ENCODE measurements at regions not wholly inside any gene's neighbourhood (a gene's known extent, or its start where the extent isn't known, plus 50 kb on each side); places are given as distances from the start of the nearest gene placed in this dataset.

- Histone ChIP-seq H3K36me3 (ENCODE audit: insufficient read depth, low read length) (no peaks in the 10 kb centered on the region), H3K4me3 (ENCODE audit: insufficient read depth, low read length) (no peak overlapping the region), H3K4me2 (ENCODE audit: insufficient read depth, low read length) (no peak overlapping the region), H3K4me1 (ENCODE audit: insufficient read depth, low read length) (no peaks in the 10 kb centered on the region), H3K79me2 (ENCODE audit: insufficient read depth, low read length) (no peaks in the 10 kb centered on the region), H3K27ac (ENCODE audit: low read depth, low read length) (no peak overlapping the region), H3K27me3 (ENCODE audit: insufficient read depth, low read length) (no peaks in the 10 kb centered on the region), H3K9me3 (ENCODE audit: low read depth, low read length) (no peaks in the 10 kb centered on the region), H2AFZ (ENCODE audit: low read length) (no peak overlapping the region), H4K20me1 (ENCODE audit: insufficient read depth, low read length) (no peaks in the 10 kb centered on the region)
- DNase-seq (ENCODE audit: insufficient read length, low spot score, missing footprints) = no peak
- TF ChIP-seq CTCF (IDR thresholded peaks at IDR 0.05; ENCODE audit: extremely low read depth, low read depth, low read length) = no peak
Observed at GRCh38 chr3:161607056-161607455, 110.4 kb downstream of the OTOL1 start.

- DNase-seq (ENCODE audit: insufficient read length, low spot score, missing footprints) = no peak
- TF ChIP-seq CTCF (IDR thresholded peaks at IDR 0.05; ENCODE audit: extremely low read depth, low read depth, low read length) = no peak
- H4K20me1 ChIP-seq (ENCODE audit: insufficient read depth, low read length) = no peaks in the 10 kb centered on the region
- no peak overlapping the region for H2AFZ ChIP-seq (ENCODE audit: low read length)
- no peaks in the 10 kb centered on the region for H3K36me3 ChIP-seq (ENCODE audit: insufficient read depth, low read length)
- no peaks in the 10 kb centered on the region for H3K4me1 ChIP-seq (ENCODE audit: insufficient read depth, low read length)
- H3K9me3 ChIP-seq (ENCODE audit: low read depth, low read length) = no peaks in the 10 kb centered on the region
- H3K27me3 ChIP-seq (ENCODE audit: insufficient read depth, low read length) = no peaks in the 10 kb centered on the region
- H3K4me2 ChIP-seq (ENCODE audit: insufficient read depth, low read length) = no peak overlapping the region
- H3K79me2 ChIP-seq (ENCODE audit: insufficient read depth, low read length) = no peaks in the 10 kb centered on the region
- no peak overlapping the region for H3K4me3 ChIP-seq (ENCODE audit: insufficient read depth, low read length)
- no peak overlapping the region for H3K27ac ChIP-seq (ENCODE audit: low read depth, low read length)
Observed at GRCh38 chr3:161619351-161619750, 122.7 kb downstream of the OTOL1 start.

- H3K36me3 ChIP-seq (ENCODE audit: insufficient read depth, low read length) = no peaks in the 10 kb centered on the region
- H3K27me3 ChIP-seq (ENCODE audit: insufficient read depth, low read length) = no peaks in the 10 kb centered on the region
- DNase-seq (ENCODE audit: insufficient read length, low spot score, missing footprints) = no peak
Observed at GRCh38 chr3:161630794-161631193, 134.2 kb downstream of the OTOL1 start.

GRCh38 chr3:161631536-161631935 lies 134.9 kb downstream of the OTOL1 start:
- no peak for DNase-seq (ENCODE audit: insufficient read length, low spot score, missing footprints)
- no peaks in the 10 kb centered on the region for H3K9me3 ChIP-seq (ENCODE audit: low read depth, low read length)
- no peaks in the 10 kb centered on the region for H3K27me3 ChIP-seq (ENCODE audit: insufficient read depth, low read length)
- no peaks in the 10 kb centered on the region for H3K79me2 ChIP-seq (ENCODE audit: insufficient read depth, low read length)
- H3K4me2 ChIP-seq (ENCODE audit: insufficient read depth, low read length) = no peak overlapping the region
- no peak for TF ChIP-seq CTCF (IDR thresholded peaks at IDR 0.05; ENCODE audit: extremely low read depth, low read depth, low read length)
- no peak overlapping the region for H2AFZ ChIP-seq (ENCODE audit: low read length)
- H3K36me3 ChIP-seq (ENCODE audit: insufficient read depth, low read length) = no peaks in the 10 kb centered on the region
- no peak overlapping the region for H3K27ac ChIP-seq (ENCODE audit: low read depth, low read length)
- no peaks in the 10 kb centered on the region for H4K20me1 ChIP-seq (ENCODE audit: insufficient read depth, low read length)
- H3K4me1 ChIP-seq (ENCODE audit: insufficient read depth, low read length) = no peaks in the 10 kb centered on the region
- H3K4me3 ChIP-seq (ENCODE audit: insufficient read depth, low read length) = no peak overlapping the region

More at GRCh38 chr3:161630794-161631193, 134.2 kb downstream of the OTOL1 start:
- no peak overlapping the region for H3K27ac ChIP-seq (ENCODE audit: low read depth, low read length)
- H3K4me1 ChIP-seq (ENCODE audit: insufficient read depth, low read length) = no peaks in the 10 kb centered on the region
- no peaks in the 10 kb centered on the region for H4K20me1 ChIP-seq (ENCODE audit: insufficient read depth, low read length)
- no peak overlapping the region for H3K4me3 ChIP-seq (ENCODE audit: insufficient read depth, low read length)
- H3K9me3 ChIP-seq (ENCODE audit: low read depth, low read length) = no peaks in the 10 kb centered on the region
- TF ChIP-seq CTCF (IDR thresholded peaks at IDR 0.05; ENCODE audit: extremely low read depth, low read depth, low read length) = no peak
- no peak overlapping the region for H2AFZ ChIP-seq (ENCODE audit: low read length)
- no peaks in the 10 kb centered on the region for H3K79me2 ChIP-seq (ENCODE audit: insufficient read depth, low read length)
- no peak overlapping the region for H3K4me2 ChIP-seq (ENCODE audit: insufficient read depth, low read length)

All from osteoblast (primary cell).